Hematopoietic multipotent progenitor cell treated with erythropoietin and hydrocortisone succinate and interleukin-3 and kit ligand, for 6 days (in vitro differentiated cells): ENCODE measurements at regions not wholly inside any gene's neighbourhood (a gene's known extent, or its start where the extent isn't known, plus 50 kb on each side); places are given as distances from the start of the nearest gene placed in this dataset.

Source experiments
- DNase-seq: peaks from one replicate; pipeline ENCODE4 v3.0.0-alpha.2; 2015

DNA sequence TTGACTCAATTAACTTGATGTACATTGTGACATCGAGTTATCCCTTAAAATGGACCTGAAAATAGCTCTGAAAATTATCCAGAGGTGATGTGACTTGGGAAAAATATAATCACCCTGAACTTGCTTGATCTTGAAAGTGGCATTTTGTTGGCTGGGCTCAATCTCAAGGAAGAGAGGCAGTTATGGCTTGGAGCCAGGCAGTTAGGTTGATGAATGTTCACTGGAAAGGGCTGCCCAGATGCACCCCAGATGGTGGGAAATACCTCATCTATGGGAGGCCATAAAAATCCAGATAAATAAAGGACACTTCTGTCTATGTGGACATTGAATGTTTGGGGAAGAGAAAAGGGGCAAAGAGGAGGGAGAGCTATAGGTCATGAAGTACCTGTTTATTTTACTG, 55.7 kb upstream of the OR5AN1 start:
- DNase-seq: no peak

DNA sequence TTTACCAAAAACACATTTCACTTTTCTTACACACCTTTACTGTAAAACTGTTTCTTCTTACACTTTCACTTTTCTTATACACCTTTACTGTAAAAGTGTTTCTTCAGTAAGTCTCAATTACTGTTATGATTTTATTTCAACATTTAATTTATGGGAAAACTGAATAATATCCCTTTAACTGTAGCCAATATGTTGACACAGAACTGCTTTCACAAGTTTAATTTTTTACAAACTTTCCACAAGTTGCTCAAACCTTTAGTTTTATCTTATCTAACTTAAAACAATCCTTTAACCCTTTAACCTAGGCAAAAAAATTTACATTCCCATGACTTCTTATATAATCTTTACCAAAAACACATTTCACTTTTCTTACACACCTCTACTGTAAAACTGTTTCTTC, 63.3 kb upstream of the OR5AN1 start:
- DNase-seq: no peak

DNA sequence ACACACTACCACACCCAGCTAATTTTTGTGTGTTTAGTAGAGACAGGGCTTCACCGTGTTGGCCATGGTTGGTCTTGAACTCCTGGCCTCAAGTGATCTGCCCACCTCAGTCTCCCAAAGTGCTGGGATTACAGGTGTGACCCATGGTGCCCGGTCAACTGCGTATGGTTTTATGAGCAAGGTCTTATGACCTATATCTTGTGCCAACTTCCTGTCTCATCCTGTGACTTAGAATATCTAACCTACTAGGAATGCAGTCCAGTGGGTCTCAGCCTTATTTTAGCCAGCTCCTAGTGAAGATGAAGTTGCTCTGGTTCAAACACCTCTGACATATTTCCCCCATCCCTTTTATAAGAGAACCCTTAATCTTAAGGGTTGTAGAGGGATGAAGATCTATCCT, 66.1 kb upstream of the OR5AN1 start:
- no peak for DNase-seq

DNA sequence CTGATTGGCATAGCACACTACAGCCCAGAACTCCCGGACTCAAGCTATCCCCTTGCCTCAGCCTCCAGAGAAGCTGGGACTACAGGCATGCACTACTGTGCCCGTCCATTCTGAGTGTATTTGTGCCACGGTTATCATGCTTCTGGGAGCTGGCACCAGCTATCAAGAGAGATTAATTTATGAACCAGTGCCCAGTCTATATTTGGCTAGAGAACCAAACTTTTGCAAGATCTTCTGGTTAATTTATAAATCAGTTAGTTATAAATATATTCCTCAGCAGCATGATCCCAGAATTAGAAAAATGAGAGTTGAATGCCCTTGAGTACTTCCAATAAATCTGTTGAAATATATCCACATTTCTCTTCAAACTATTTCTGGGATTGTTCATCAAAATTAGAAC, 67.5 kb upstream of the OR5AN1 start:
- no peak for DNase-seq

DNA sequence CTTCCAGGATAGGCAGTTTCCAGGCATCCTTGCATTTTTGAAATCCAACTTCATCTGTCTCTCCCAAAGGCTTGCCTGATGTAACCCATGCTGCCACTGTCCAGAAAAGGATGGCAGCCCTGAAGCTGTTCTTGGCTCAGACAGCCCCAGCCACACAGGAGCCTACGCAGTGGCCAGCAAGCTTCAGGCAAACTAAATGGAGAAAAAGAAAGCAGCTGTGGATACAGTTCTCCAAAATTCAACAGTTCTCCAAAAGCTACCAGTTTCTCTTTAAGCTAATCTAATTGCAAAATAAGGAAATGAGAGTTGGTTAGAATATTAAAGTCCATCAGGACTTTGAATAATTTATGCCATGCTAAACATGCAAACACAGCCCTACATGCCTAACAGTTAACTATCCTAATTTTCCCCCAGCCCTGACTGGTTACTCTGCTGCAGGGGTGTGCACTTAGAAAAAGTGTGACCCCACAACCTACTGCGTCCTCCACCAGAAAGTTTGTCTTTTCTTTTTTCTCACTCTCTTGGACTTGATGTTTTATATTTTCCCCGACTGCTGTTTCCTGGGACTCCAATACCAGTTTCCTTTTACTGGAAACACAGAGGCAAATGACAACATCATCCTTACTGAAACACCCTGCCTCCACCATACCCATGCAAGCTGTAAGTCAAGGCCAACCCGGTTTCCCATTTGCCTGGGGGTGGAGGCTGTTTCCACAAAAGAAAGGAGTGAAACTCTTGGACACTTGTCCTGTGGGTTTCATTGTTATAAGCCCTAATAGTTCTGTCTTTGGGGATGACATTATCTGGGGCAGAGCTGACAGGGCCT, 69.1 kb upstream of the OR5AN1 start:
- DNase-seq: no peak

DNA sequence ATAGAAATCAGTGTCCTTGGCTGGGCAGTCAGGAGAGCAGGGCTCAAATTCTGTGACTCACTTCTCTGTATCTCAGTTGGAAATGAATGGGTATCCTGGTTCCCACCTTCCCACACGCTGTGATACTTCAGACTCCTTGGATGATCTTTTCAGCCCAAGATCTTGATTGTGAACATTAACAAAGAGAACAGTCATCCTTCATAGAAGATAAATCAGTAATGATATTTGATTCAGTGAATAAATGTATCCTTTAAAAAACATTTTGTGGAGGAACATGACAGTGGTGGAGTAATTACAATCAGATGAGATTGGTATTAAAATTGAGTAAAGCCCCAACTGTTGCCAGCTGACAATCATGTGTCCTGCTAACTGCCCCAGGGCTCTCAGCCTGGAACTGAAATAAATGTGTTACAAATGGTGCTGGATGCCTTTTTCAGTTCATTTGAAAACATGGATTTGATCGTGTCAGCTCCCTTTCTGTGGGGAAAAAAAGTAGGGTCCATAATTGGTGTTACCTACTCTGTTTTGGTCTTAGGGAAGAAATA, 72.9 kb upstream of the OR5AN1 start:
- no peak for DNase-seq

DNA sequence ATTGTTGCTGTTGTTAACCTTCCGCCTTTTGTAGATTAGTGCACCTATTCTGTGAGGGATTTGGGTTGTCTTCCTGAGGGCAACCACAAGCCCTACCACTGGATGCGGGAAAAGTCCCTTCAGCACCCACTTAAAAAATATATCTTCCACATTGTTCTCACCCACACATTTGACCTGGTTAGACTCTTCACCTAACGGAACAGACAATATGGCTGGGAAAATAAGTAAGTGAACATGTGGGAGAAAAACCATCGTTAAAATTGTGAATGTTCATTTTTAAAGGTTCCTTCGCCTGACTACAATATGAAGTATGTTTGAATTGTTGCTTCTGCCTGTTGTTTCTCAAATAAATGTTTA, 72.0 kb upstream of the MPEG1 start:
- no peak for DNase-seq

DNA sequence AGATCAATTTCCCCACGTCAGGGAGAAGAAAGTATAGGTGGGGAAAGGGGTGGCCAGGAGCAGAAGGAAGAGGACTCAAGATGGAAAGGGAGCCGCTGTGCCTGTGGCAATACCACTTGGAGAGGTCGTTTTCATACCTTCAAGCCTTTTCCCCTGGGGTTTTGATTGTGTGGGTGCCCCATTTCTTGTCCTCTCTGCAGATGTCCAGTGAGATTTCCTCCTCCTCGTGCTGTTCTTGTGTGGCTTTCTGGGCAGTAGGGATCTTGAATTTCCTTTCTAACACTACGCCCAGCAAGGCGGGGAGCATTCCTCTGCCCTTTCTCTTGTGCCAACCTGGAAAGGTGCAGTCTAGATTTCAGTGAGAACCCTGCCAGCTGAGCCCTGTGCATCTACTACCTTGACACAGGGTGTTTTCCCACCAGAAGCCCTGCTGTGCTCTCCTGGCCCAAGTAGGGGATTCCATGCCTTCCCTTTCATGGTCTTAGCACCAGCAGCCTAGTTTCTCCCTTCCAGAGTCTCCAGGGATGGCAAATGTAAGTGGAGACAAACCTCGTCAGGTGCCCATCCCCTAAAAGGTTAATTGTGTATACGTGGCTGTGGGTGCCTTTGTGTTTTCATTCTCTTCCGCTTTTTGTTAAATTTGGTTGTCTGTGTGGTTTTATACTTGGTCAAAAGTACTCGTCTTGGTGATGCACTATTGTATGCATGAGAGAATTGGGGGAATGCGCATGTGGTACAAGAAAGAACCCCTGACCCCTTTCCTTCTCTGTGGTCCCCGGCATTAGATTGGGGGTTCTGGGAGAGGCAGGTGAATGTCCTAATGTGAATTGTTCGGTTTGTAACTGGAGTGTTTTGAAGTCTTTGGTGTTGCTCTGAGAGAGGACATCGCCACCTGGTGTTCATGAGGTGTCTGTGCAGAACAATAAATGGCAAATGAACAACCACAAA, 71.4 kb upstream of the MPEG1 start:
- peak; percentile 79 for DNase-seq

DNA sequence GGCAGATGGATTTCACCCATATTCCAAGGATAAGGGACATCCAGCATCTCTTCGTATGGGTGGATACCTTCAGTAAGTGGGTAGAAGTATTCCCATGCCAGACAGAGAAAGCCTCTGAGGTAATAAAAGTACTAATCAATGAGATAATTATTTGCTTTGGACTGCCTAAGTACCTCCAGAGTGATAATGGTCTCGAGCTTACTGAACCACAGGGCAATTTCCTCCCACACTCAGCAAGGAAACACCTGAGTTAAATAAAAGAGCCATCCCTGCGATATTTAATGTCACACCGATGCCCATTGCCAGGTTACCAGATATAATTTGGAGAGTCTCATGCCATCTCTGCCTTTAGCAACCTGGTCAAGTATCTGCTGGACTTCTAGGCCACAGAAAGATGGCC, 70.6 kb upstream of the MPEG1 start:
- no peak for DNase-seq

DNA sequence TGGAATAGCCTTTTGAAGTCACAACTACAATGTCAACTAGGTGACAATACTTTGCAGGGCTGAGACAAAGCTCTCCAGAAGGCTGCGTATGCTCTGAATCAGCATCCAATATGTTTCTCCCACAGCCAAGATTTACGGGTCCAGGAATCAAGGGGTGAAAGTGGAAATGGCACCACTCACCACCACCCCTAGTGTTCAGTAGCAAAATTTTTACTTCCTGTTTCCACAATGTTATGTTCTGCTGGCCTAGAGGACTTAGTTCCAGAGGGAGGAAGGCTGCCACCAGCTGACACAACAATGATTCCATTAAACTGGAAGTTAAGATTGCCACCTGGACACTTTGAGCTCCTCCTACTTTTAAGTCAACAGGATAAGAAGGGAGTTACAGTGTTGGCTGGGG, 68.5 kb upstream of the MPEG1 start:
- no peak for DNase-seq

DNA sequence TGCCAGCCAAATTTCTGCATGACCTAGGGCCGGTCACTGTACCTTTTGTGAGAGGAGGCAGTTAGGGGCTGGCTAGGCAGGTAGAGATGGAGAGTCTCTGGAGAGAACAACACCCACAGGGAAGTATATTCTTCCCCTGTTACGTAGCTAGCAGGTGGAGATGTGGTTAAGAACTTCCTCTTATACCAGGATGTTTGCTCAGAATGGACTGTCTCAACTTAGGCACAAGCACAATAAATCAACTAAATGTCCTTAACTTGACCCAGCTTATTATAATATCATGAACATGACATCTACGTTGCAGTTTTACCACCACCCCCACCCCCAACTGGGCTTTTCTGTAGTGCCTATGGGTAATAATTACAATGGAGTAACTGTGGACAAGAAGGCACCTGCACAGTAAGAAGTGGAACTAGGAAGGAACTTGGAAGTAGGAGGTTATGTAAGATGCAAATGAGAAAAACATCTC, 60.7 kb upstream of the MPEG1 start:
- peak; percentile 50 for DNase-seq

DNA sequence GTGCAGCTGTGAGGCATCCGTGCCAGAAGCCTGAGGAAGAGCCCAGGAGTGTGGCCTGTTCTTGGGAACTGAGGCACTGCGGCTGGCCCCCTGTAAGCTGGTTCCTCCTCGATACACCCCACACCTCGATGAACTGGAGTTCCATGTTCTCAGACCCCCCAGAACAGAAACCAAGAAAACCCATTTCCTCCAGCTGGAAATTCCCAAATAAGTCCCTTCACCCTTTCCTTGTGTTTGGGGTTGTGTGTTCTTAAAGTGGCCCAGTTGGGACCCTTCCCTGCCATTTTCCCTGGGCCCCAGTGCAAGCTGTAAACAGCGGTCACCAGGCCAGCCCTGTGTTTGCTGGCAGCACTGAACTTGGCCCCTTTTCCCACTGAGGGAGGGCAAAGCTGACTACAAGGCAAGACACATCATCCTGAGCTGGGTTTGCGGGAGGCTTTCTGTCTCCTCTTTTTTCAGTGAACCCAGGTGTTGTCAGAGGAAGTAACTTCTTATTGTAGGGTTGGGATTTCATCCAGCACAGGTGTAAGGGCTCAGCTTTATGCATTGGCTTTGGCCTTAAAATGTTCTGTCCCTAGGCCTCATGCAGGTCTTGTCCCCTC, 60.1 kb upstream of the MPEG1 start:
- DNase-seq: no peak

DNA sequence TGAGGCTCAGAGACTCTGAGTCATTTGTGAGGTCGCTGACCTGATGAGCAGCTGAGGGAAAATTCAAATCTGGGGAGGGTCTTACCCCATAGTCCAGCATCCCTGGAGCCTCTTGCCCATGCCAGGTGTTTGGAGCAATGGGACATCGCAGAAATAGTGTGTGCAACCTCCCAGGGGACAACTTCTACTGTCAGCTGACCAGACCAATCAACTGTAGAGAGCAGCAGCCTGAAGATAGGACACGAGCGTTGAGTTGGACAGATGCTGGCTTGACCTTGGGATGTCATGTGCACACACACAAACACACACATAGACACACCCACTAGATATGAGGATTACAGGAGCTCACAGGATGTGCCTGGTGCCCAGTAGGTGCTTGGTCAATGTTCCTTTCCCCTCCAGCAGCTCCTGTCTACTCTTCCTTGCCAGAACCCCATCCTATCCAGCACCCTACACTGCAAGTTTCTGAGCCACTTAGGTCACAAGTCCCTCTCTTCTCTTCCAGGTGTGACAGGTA, 59.1 kb upstream of the MPEG1 start:
- no peak for DNase-seq

DNA sequence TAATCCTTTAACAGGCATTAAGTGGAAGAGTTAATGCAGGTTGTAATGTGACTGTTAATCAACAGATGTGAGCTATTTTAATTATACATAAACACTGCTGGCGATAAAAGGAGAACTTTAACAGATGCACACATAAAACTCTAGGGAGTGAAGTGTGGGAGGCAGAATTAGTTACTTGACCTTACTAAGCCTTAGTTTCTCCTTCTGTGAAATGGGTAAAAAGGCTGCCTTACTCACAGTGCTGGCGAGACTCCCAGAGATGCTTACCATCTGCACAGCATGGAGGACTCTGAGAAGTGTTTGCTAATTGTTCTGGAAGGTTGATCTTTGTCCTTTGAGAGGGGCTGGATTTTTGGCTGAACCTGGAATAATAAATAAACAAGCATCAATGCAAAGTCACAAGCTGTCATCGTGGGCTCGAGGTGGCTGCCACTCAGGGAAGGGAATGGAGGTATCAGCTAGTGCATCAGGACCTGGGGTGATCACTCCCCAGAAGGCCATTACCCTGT, 58.6 kb upstream of the MPEG1 start:
- DNase-seq: no peak

DNA sequence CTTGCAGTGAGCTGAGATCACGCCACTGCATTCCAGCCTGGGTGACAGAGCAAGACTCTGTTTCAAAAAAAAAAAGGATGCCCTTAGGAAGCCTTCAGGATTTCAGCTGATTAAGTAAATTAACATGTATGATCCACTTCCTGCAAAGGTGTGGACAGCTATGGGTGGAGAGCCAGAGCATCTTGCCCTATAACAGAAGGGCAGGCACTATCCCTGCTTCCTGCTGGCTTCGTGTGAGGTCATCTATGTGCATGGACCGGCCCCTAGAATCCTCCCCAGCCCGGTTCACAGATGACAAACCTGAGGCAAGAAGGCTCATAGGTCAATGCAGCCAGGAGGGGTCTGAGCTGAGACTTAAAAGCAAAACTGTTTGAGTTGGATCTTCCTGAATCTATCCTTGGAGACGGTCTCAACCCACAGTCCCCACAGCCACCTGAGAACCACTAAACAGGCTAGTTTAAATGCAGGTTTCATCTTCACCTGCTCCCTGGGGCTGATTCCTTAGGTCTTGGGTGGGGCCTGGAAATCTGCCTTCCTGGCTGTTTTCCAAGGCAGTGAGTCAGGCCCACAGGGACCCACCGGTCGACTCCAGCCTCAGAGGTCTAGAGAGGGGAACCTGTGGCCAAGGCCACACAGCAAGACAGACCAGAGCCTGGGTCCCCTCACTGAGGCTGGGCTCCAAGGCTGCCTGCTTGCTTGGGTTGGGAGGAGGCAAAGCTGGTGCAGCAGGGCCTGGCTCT, 55.2 kb upstream of the MPEG1 start:
- no peak for DNase-seq

DNA sequence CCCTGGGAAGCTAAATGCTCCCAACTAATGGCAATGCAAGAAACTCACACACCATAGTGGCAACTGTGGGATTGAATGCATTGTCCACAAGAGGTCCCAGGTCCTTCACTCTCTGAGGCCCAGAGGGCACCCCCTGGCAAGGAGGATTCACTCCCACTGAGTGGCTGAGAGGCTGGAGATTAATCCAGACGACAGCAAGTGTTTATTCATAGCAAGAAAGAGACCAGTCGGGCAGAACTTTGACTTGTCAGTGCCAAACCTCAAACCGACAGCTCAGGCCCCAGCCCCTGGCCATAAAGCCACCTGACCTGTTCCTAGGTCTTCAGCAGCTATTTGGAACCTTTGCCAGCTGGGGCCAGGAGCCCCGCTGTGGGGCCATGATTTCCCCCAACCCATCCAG, 54.5 kb upstream of the MPEG1 start:
- DNase-seq: no peak

DNA sequence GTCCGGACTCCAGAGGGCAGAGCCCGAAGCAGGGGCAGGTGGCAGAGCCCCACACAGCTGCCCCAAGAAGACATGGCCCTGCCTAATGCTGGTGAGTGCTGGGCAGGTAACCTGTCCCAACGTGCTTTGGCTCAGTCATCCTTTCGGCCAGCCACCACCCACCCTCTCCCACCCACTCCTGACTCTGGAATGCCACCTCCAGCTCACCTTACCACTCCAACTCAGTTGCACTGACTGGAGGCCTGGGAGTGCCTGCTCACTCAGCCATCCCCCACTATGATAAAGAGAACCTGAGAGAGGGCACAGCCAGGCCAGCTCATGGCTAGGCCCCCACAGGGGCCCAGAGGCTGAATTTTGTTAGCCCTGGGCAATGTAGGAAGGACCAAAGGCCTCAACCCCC, 53.8 kb upstream of the MPEG1 start:
- no peak for DNase-seq

DNA sequence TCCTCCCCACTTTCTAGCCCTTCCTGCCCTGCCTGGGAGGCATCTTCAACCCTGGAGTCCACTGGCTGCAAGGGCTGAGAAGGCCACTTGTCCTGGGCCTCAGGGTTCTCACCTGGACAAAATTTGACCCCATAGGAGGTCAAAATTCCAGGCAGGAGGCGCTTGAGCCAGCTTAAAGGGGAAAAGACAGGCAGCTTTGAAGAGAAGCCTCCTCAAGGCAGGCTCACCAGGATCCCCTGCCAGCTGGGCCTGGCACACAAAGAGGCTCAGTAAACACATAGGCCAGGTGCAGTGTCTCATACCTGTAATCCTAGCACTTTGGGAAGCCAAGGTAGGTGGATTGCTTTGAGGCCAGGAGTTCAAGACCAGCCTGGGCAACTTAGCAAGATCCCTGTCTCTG, 53.0 kb upstream of the MPEG1 start:
- DNase-seq: no peak

DNA sequence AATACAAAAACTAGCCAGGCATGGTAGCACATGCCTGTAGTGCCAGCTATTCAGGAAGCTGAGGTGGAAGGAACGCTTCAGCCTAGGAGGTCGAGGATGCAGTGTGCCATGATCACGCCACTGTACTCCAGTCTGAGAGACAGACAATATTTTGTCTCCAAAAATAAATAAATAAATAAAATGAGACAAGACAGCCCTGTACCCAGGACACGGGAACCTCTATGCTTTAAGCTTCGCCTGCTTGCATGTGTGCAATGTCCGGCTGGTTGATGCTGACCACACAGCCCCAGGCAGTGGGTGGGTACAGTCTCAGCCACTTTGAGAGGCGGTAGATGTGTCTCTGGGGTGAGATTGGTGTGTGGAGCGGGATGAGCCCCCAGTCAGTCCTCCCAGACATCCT, 52.0 kb upstream of the MPEG1 start:
- DNase-seq: no peak

DNA sequence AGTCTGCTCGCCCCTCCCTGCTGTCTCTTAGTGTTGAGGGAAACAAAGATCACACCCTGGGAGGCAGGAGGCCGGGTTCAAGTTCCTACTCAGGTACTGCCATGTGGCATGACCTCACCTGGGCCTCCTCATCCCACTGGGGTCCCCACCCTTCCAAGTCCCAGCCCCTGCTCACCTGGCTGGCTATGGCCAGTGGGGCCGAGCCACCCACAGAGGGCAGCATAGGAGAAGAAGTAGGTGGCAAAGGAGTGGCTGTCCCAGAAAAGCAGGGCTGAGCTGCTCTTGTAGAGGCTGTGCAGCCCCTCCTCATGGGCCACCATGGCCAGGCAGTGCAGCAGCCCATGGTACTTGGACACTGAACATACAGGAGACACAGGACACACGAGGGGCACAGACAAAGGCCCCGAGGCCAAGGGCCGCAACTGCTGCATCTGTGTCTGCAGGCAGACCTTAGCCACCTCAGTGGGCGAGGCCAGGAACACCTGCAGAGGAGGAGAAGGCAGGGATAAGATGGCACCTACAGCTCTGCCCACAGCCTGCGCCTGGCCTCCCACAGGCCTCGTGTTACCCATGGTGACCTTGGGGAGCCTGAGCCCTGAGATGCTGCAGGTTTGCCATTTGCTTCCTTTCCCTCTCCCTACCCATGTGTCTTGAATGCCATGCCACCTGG, 50.6 kb upstream of the MPEG1 start:
- peak; percentile 29 for DNase-seq
